GM10248 (cell line): ENCODE measurements at regions not wholly inside any gene's neighbourhood (a gene's known extent, or its start where the extent isn't known, plus 50 kb on each side); places are given as distances from the start of the nearest gene placed in this dataset.

Source experiments
- CTCF ChIA-PET: fragments of 300-600 bp; sonication (Branson Sonifier 250); formaldehyde crosslinking; extraction: SDS; loops from one replicate; lab custom pipeline; 2021; ENCODE audit warnings: antibody characterized with exemption; lab: Yijun Ruan, JAX
- POLR2A ChIA-PET: fragments of 350-650 bp; sonication (Branson Sonifier 250); formaldehyde crosslinking; extraction: SDS; loops from one replicate; lab custom pipeline; 2020; ENCODE audit warnings: antibody characterized with exemption; lab: Yijun Ruan, JAX
- DNase-seq: peaks from one replicate; pipeline ENCODE4 v3.0.0; 2012; ENCODE audit errors: extremely low spot score
- CTCF ChIP-seq: IDR thresholded peaks from 2 replicates; pipeline ENCODE4 v1.5.1; 2012; ENCODE audit warnings: mild to moderate bottlenecking, low read depth; ENCODE audit errors: extremely low read depth, missing control alignments, control extremely low read depth

DNA sequence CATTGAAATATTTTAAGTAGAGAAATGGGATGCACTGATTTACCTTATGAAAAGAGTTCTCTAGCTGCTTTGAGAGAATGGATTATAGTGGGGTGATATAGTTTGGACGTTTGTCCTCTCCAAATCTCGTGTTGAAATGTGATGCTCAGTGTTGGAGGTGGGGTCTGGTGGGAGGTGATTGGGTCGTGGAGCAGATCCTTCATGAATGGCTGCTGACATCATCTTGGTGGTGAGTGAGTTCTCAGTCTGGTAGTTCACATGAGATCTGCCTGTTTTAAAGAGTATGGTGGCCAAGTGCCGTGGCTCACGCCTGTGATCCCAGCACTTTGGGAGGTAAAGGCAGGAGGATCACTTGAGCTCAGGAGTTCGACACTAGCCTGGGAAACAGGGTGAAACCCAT, 58.7 kb upstream of the SH3RF3 start:
- TF ChIP-seq CTCF = no peak
- DNase-seq = no peak
- ChIA-PET POLR2A (no interaction called here), CTCF (interaction anchor here (0.9 kb wide), 1 partner anchor 12 kb away, joined by 3 read pairs; no protein-coding TSS in a partner anchor)

- no peak for TF ChIP-seq CTCF
- CTCF ChIA-PET = no interaction called here
- POLR2A ChIA-PET = no interaction called here
- DNase-seq = no peak
These were observed 59.4 kb upstream of the SH3RF3 start for GRCh38 chr2:109069331-109070194.

DNA sequence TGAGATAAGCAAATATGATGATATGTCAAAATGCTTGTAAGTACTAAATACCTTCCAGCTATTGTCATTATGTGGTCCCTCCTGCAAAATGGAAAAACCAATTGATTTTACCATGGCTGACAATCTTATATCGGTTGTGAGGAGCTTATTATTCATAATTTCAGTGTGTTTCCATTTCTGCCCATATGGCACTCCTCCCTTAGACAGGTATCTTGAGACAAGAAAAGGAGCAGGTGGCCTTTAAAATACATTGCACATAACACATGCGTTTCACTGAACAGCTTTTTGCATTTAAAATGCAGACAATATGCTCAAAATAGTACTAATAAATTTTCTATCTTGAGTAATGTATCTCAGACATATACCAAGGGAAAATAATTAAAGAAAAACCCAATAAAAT, 60.2 kb upstream of the SH3RF3 start:
- ChIA-PET POLR2A (no interaction called here), CTCF (no interaction called here)
- TF ChIP-seq CTCF = no peak
- no peak for DNase-seq

DNA sequence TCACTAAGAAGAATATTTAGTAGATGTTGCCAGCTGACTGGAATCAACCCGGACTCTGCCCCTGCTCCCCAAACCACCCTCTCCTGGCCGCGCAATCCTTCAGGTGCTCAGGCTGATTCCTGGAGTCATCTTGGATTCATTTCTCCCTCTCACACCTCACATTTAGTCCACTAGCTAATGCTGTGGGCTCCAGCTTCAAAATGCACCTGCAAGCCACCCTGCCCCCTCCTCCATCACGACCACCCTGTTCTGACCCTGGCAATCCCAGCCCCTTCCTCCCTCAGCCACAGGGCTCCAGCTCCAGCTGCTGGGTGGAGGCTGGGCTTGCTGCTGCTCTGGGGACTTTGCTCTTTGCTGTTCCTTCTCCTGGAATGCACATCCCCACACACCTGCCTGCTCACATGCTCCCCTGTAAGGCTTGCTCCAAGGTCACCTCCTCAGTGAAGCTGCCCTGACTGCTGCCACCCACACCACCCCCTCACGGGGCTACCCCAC, 61.3 kb upstream of the SH3RF3 start:
- no peak for TF ChIP-seq CTCF
- DNase-seq = no peak
- POLR2A ChIA-PET = no interaction called here
- CTCF ChIA-PET = no interaction called here

GRCh38 chr2:109066917-109067597, 61.9 kb upstream of the SH3RF3 start:
- CTCF ChIA-PET = no interaction called here
- POLR2A ChIA-PET = no interaction called here
- no peak for TF ChIP-seq CTCF
- no peak for DNase-seq

DNA sequence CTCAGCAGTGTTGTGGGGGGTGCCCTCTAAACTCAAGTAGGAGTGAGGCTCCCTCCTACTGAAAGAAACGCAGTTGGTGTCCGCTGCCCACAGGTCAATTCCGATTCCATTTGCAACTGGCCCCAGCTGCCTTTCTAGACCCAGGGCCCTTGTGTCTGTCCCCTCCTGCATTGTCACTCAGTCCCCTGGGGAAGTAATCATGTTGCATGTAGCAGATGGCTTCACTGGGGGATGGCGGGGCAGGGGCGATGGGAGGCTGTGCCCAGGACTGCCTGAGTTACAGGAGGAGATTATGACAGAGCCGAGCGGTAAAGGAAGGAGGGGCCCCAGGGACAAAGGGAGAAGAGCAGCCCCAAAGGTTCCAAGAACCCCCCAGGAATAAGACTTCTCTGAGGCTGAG, 62.5 kb upstream of the SH3RF3 start:
- CTCF ChIA-PET = no interaction called here
- DNase-seq = no peak
- no peak for TF ChIP-seq CTCF
- POLR2A ChIA-PET = no interaction called here
